ENCODE measurements at regions not wholly inside any gene's neighbourhood (a gene's known extent, or its start where the extent isn't known, plus 50 kb on each side); places are given as distances from the start of the nearest gene placed in this dataset.

DNA sequence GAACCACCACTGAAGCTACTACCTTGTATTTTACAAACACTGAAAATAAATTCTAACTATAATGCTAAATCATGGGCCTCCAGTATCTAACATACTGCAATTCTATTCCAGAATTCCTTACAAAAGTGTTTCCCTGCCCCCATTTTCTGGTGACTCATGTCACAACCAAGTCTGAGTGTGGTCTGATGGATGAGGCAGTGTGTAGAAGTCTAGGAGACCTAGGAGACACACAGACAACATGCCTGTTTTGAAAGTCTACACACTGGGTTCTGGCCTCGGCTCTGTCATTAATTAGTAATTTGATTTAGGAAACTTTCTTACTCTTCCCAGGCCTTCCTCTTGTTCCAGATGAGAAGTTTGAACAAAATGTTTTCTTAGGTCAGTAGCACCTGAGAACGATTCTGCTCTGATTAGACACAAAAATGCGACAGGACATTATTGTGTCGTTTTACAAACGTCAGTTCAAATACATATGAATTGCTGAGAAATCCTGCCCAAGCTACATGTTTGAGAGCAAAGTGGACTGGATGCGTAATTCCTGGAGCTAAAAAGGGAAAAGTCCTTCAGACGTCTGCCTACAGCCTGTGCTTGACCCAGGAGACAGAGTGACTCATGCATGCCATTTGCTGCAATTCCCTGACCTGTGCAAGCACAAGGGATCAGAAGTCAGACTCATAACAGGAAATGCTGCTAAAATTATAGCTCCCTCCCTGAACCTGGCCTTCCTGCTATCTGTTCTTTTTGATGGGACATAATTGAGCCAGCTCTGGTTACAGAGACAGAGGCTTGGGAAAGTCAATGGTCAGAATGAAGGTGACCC is 494.4 kb downstream of the SOX11 start (continued):
- TF ChIP-seq EZH2 (IDR thresholded peaks at IDR 0.05; ENCODE audit: low read depth, low read length, severe bottlenecking) (no peak), RFX5 (IDR thresholded peaks at IDR 0.05; ENCODE audit: borderline replicate concordance, low read depth, low read length) (no peak), CBX5 (IDR thresholded peaks at IDR 0.05; ENCODE audit: low read depth, low read length) (no peak)

All from H1 (cell line).